ENCODE measurements at regions not wholly inside any gene's neighbourhood (a gene's known extent, or its start where the extent isn't known, plus 50 kb on each side); places are given as distances from the start of the nearest gene placed in this dataset.

DNA sequence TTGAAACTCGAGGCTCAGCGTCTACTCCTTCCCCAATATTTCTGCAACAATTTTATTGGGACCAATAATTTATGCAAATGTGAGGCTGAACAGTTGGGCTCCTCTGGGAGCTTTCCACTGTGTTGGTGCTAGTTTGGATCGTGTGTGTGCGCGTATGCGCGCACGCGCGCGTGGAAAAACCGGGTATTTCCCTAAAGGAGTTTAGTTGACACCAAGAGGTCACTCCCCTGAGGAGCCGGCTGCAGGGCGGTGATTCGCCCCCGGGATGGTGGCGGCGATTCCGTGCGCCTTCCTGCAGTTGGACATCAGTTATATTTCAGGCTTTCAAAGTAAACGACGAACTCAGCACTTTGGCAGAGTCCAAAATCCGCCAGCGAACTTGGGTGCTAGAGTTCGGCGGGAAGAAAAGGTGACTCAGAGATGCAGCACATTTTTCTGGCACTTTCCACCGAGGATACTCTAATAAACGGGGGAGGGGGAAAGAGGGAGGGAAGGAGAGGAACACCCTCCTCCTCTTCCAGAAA, 186.5 kb upstream of the FANCL start (continued):
- TF ChIP-seq CTBP2 (IDR thresholded peaks at IDR 0.05; ENCODE audit: borderline replicate concordance, insufficient read depth, insufficient read length, low read length) (peak; percentile 35), TAF1 (IDR thresholded peaks at IDR 0.05; ENCODE audit: low read depth, low read length) (peak; percentile 49), TAF7 (optimal IDR thresholded peaks at IDR 0.05; ENCODE audit: borderline replicate concordance, low read depth, low read length) (peak; percentile 37)
- TF ChIP-seq, protein P1, sequence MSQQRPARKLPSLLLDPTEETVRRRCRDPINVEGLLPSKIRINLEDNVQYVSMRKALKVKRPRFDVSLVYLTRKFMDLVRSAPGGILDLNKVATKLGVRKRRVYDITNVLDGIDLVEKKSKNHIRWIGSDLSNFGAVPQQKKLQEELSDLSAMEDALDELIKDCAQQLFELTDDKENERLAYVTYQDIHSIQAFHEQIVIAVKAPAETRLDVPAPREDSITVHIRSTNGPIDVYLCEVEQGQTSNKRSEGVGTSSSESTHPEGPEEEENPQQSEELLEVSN (IDR thresholded peaks at IDR 0.05), result peak; percentile 37; the same call in 1 of the 2 replicates
- TF ChIP-seq, protein P2, sequence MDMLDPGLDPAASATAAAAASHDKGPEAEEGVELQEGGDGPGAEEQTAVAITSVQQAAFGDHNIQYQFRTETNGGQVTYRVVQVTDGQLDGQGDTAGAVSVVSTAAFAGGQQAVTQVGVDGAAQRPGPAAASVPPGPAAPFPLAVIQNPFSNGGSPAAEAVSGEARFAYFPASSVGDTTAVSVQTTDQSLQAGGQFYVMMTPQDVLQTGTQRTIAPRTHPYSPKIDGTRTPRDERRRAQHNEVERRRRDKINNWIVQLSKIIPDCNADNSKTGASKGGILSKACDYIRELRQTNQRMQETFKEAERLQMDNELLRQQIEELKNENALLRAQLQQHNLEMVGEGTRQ (IDR thresholded peaks at IDR 0.05; ENCODE audit: low read length), result no peak
